HFFc6 (cell line): ENCODE measurements at regions not wholly inside any gene's neighbourhood (a gene's known extent, or its start where the extent isn't known, plus 50 kb on each side); places are given as distances from the start of the nearest gene placed in this dataset.

Experiments
- DNase-seq: peaks from one replicate; pipeline ENCODE4 v3.0.0-alpha.2; 2018
- H3K27ac Mint-ChIP-seq: 2 replicates; pipeline ENCODE4 v1.8.0; 2020; ENCODE audit warnings: mild to moderate bottlenecking, mixed read lengths
- H3K27me3 Mint-ChIP-seq: 2 replicates; pipeline ENCODE4 v1.8.0; 2021; ENCODE audit warnings: mild to moderate bottlenecking, moderate library complexity, mixed read lengths; ENCODE audit not compliant: insufficient read depth
- H3K36me3 Mint-ChIP-seq: 2 replicates; pipeline ENCODE4 v1.8.0; 2021; ENCODE audit warnings: low read depth, mixed read lengths
- H3K4me1 Mint-ChIP-seq: 2 replicates; pipeline ENCODE4 v1.8.0; 2020; ENCODE audit warnings: low read depth, mixed read lengths
- H3K4me3 Mint-ChIP-seq: 2 replicates; pipeline ENCODE4 v1.8.0; 2020; ENCODE audit warnings: mild to moderate bottlenecking, moderate library complexity, mixed read lengths
- H3K9me3 Mint-ChIP-seq: 2 replicates; pipeline ENCODE4 v1.8.0; 2020; ENCODE audit warnings: mild to moderate bottlenecking, mixed read lengths
- TF ChIP-seq, protein P1 (sequence below): fragments of 200-600 bp; sonication (generic); IDR thresholded peaks from 2 replicates; pipeline ENCODE4 v1.5.0; 2021; ENCODE audit warnings: antibody characterized with exemption, mild to moderate bottlenecking

DNA sequence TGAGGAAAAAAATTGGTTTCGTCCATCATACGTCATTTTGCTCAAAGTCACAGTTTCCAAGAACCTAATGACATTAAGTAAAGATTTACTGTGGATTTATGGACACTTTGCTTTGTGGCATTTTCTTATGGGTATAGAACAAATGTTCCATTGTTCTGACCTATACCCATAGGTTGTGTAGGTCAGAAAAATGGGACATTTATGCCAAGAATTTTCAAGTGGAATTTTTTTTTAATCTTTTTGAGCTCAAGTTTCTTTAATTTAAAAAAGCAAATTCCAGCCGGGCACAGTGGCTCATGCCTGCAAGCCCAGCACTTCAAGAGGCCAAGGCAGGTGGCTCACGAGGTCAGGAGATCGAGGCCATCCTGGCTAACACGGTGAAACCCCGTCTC lies 187.5 kb upstream of the TPM1 start:
- peaks cover 6% of the 10 kb centered on the region for H3K9me3 Mint-ChIP-seq
- H3K36me3 Mint-ChIP-seq = peaks cover 9% of the 10 kb centered on the region; the same call in 1 of the 2 replicates
- DNase-seq = no peak
- H3K4me1 Mint-ChIP-seq = peaks cover 42% of the 10 kb centered on the region
- TF ChIP-seq, protein P1, sequence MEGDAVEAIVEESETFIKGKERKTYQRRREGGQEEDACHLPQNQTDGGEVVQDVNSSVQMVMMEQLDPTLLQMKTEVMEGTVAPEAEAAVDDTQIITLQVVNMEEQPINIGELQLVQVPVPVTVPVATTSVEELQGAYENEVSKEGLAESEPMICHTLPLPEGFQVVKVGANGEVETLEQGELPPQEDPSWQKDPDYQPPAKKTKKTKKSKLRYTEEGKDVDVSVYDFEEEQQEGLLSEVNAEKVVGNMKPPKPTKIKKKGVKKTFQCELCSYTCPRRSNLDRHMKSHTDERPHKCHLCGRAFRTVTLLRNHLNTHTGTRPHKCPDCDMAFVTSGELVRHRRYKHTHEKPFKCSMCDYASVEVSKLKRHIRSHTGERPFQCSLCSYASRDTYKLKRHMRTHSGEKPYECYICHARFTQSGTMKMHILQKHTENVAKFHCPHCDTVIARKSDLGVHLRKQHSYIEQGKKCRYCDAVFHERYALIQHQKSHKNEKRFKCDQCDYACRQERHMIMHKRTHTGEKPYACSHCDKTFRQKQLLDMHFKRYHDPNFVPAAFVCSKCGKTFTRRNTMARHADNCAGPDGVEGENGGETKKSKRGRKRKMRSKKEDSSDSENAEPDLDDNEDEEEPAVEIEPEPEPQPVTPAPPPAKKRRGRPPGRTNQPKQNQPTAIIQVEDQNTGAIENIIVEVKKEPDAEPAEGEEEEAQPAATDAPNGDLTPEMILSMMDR = no peak
- H3K27ac Mint-ChIP-seq = no peak overlapping the region
- H3K4me3 Mint-ChIP-seq = no peak overlapping the region
- no peaks in the 10 kb centered on the region; the same call in 1 of the 2 replicates for H3K27me3 Mint-ChIP-seq

- peaks cover 14% of the 10 kb centered on the region for H3K9me3 Mint-ChIP-seq
Measured at GRCh38 chr15:62856466-62857246, 185.9 kb upstream of the TPM1 start.

GRCh38 chr15:62857411-62857853 lies 185.1 kb upstream of the TPM1 start:
- Mint-ChIP-seq H3K4me3 (no peak overlapping the region), H3K27ac (no peak overlapping the region), H3K9me3 (peaks cover 14% of the 10 kb centered on the region), H3K4me1 (peaks cover 18% of the 10 kb centered on the region), H3K36me3 (peaks cover 26% of the 10 kb centered on the region; the same call in 1 of the 2 replicates), H3K27me3 (no peaks in the 10 kb centered on the region; the same call in 1 of the 2 replicates)
- TF ChIP-seq, protein P1 = no peak
- DNase-seq = no peak

More at GRCh38 chr15:62856466-62857246, 185.9 kb upstream of the TPM1 start:
- no peak for DNase-seq
- Mint-ChIP-seq H3K27ac (no peak overlapping the region), H3K4me1 (peaks cover 26% of the 10 kb centered on the region), H3K4me3 (no peak overlapping the region), H3K36me3 (peaks cover 19% of the 10 kb centered on the region; the same call in 1 of the 2 replicates), H3K27me3 (no peaks in the 10 kb centered on the region; the same call in 1 of the 2 replicates)
- TF ChIP-seq, protein P1 = no peak

DNA sequence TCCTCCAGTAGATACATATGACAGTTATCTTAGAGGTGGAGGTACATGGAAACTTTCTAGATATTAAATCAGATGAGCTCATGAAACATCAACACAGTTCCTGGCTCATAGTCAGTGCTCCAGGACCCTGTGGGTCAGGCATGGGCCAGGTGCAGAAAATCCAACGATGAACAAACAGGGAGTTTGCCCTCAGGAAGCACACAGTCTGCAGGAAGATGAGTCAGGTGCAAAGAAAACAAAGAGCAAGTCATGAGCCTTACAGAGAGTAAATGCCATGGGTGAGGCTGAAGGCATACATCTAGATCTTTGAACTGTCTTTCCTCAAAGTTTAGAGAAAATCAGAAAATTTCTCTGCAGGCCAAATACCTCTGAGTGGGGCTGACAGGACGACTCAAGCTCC lies 184.2 kb upstream of the TPM1 start:
- Mint-ChIP-seq H3K36me3 (peaks cover 32% of the 10 kb centered on the region), H3K4me3 (no peak overlapping the region), H3K9me3 (peaks cover 14% of the 10 kb centered on the region), H3K27me3 (no peaks in the 10 kb centered on the region; the same call in 1 of the 2 replicates), H3K4me1 (peaks cover 12% of the 10 kb centered on the region), H3K27ac (no peak overlapping the region)
- TF ChIP-seq, protein P1 = no peak
- DNase-seq = no peak

DNA sequence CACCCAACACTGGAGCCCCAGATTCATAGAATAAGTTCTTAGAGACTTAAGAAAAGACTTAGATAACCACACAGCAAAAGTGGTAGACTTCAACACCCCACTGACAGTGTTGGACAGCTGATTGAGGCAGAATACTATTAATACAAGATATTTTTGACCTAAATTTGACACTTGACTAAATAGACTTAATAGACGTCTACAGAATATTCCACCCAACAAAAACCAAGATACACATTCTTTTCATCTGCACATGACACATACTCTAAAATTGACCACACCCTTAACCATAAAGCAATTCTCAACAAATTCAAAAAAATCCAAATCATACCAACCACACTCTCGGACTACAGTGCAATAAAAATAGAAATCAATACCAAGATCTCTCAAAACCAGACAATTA lies 179.8 kb upstream of the TPM1 start:
- Mint-ChIP-seq H3K9me3 (peaks cover 14% of the 10 kb centered on the region), H3K27me3 (no peaks in the 10 kb centered on the region), H3K4me3 (no peak overlapping the region), H3K36me3 (peaks cover 32% of the 10 kb centered on the region), H3K27ac (no peak overlapping the region), H3K4me1 (peaks cover 19% of the 10 kb centered on the region; the same call in 1 of the 2 replicates)
- TF ChIP-seq, protein P1 = no peak
- no peak for DNase-seq
